HuH-7.5 (cell line): ENCODE measurements at regions not wholly inside any gene's neighbourhood (a gene's known extent, or its start where the extent isn't known, plus 50 kb on each side); places are given as distances from the start of the nearest gene placed in this dataset.

ENCODE experiments used
- DNase-seq: peaks from one replicate; pipeline ENCODE4 v3.0.0; 2011; ENCODE audit warnings: low spot score

- no peak for DNase-seq
Measured at GRCh38 chr7:135731-136645, 56.4 kb upstream of the FAM20C start.

GRCh38 chr7:137094-137891 is 55.1 kb upstream of the FAM20C start:
- DNase-seq, result no peak

- no peak for DNase-seq
Measured at GRCh38 chr7:139131-139530, 53.2 kb upstream of the FAM20C start.

- no peak for DNase-seq
Measured at GRCh38 chr7:139561-140243, 52.7 kb upstream of the FAM20C start.

- no peak for DNase-seq
Measured at GRCh38 chr7:140996-141395, 51.4 kb upstream of the FAM20C start.

GRCh38 chr7:142248-142941 is 50.0 kb upstream of the FAM20C start:
- DNase-seq, result peak; percentile 86
